HT1080 (cell line): ENCODE measurements at regions not wholly inside any gene's neighbourhood (a gene's known extent, or its start where the extent isn't known, plus 50 kb on each side); places are given as distances from the start of the nearest gene placed in this dataset.
A peak's percentile ranks its signal among the peaks of the same experiment; 100 is the strongest.

Experiments used
- DNase-seq: peaks from one replicate; pipeline ENCODE4 v3.0.0-alpha.2; 2015; ENCODE audit warnings: low read depth

- no peak for DNase-seq
Measured at GRCh38 chr2:139175510-139175909, 395.3 kb upstream of the NXPH2 start.

DNA sequence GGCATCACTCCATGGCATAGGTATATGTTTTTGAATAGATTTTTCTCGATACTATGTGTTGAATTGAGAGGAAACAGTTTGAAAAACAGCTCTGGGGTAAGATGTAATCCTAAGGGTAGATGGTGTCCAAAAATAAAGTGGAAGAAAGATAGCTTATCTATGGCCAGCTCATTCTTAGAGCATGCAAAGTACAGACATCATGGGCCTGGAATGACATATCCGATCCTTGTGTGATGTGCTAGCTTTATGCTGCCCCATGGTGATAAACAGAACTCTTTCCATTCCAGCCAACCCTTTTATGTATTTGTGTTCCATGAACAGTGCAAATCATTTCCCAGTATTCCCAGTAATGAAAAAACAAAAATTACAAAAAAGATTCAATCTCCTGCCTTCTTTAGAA is 390.2 kb upstream of the NXPH2 start:
- no peak for DNase-seq

DNA sequence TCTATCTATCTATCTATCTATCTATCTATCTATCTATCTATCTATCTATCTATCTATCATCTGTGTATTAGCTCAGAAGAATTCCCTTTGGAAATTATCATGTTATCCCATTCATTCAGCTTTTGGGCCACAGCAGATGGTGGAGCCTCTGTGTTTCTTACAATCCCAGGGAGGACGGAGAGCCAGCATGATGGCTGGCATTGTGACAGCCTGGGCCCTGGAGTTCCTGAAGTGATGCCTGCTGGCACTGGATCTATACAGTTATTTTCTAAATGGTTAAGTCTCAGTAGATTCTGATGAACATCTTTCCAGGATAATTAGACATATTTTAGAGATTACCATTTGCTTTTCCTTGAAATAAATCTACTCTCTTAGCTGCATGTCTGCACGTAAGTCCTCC is 385.4 kb upstream of the NXPH2 start:
- no peak for DNase-seq

DNA sequence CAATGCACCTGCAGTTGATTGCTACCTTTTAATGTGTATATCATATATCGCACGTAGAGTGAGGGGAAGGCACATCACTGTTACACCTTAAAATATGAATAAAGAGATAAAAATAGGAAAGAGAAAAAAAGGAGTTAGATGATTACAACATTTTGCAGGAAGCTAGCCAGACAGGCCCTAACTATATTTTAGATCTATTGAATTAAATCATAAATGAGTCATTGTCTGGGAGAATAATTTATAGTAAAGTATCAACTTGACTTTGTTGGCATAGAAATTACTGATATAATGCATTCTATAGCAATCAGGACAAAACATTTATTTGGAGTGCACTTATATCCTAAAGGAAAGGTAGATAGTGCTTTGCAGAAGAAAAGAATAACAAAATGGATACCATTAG is 384.9 kb upstream of the NXPH2 start:
- DNase-seq = no peak

DNA sequence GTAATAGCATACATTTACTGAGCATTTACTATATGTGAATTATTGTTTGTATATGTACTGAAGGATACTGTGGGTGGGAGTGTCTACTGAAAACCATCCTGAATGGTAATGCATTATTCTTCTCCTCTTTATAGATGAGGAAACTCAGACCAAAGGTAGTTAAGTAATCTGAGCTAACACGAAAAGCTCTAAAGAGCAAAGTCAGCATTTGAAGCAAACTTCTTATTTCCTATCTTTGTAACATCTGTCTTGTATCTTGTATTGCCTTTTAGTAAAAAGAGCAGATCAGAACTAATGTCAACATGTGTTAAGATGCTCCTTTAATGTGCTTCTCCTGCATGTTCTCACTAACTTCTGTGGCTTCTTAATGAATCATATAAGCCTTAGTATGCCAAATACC is 382.8 kb upstream of the NXPH2 start:
- DNase-seq = no peak

DNA sequence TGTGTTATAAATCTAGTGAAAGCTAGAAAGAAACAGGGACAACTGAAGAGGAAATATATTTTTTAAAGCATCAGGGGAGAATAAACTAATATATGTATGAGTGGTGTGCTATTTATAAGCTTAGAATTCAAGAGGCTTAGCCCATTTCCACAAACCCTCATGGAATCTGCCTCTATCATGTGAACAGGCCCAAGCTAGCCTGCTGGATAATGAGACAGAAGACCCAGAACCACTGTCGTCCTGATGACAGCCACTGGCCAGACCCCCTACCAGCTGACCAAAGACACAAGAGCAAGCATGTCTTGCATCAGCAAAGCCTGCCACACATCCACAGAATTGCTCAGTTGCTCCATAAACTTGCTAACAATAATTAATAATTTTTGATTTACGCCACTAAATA is 382.3 kb upstream of the NXPH2 start:
- DNase-seq = no peak

DNA sequence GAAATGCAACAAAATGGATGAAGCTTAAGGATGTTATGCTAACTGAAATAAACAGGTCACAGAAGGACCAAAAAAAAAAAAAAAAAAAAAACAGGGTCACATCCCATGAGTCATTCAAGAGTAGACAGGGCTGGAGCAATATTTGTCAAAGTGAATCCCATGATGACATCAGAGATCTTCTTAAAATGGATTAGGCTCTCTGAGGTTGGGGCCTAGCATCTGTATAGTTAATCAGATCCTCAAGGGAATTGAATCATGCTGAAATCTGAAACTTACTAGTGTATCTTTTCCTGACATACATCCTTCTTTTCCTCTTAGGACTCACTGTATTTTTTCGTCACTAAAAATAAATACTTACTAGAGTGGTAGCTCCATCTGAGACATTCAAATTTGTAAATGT is 380.6 kb upstream of the NXPH2 start:
- peak; percentile 76 for DNase-seq

DNA sequence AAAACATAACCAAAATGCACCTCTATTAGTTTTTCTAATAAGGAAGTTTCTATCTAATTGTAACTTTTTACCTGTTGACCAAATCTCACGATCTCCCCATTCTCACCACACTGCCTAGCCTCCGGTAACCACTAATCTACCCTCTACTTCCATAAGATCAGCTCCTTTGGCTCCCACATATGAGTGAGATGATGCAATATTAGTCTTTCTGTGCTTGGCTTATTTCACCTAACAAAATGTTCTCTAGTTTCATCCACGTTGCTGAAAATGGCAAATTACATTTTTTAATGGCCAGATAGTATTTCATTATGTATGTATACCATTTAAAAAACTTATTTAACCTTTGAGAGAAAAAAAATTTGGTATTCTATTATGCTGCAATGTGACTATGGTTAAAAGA is 379.0 kb upstream of the NXPH2 start:
- DNase-seq = no peak

- no peak for DNase-seq
Measured at GRCh38 chr2:139156730-139157129, 376.5 kb upstream of the NXPH2 start.

- DNase-seq = no peak
Measured at GRCh38 chr2:139155991-139156390, 375.8 kb upstream of the NXPH2 start.

GRCh38 chr2:139142252-139142880 is 362.2 kb upstream of the NXPH2 start:
- peak; percentile 8 for DNase-seq

DNA sequence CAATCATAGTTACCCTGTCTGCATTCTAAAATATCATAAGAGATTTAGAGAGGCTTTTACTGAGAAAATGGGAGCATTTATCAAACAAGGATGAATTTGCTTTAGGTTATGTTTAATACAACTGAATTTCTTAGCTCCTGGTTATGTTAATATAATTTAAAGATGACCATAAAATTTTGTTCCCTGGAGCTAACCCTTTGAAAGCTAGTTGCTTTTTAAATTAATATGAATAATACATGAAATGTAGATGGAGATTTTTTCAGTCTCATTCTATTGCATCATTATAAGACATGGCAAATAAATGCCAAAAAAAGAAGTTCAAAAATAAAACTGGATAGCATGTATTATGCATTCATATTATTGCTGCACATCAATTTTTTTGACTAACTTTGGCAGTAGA is 344.1 kb upstream of the NXPH2 start:
- no peak for DNase-seq

DNA sequence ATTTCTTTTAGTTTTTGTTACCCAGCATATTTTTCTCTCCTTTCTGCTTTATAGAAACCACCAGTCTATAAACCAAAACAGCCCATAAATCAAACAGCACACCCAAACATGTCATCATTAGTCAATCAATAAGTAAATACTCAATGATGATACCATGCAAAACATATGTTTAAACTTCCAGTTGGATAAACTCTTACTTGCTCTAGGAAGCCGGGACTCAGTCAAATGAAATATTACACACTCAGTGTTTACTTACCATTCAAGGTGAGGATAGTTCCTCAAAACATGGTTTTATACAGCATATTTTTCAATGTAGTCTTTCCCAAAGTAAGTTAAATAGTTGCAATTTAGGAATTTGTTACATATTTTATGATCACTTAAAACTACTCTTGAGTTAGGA is 343.6 kb upstream of the NXPH2 start:
- DNase-seq = no peak

DNA sequence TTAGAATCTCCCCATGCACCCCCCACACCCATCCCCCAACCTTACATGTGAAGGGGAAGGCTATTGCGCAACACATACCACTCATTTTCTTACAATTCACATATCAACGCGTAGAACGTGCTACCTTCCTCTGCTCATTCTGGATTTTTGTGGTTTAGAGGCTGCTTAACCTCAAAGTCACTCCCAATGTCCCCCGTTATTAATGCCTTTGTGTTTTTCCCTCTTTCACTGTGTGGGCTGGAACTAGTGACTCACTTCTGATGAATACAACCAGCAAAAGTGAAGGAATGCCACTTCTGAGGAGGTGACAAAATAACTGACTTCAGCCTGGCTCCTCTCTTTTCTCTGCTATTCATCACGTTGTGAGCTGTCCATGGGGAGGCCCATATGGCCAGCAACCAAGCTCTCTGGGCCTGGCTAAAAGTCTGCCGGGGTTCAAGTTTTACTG is 342.5 kb upstream of the NXPH2 start:
- peak; percentile 93 for DNase-seq

GRCh38 chr2:139099721-139100120 is 319.5 kb upstream of the NXPH2 start:
- no peak for DNase-seq

DNA sequence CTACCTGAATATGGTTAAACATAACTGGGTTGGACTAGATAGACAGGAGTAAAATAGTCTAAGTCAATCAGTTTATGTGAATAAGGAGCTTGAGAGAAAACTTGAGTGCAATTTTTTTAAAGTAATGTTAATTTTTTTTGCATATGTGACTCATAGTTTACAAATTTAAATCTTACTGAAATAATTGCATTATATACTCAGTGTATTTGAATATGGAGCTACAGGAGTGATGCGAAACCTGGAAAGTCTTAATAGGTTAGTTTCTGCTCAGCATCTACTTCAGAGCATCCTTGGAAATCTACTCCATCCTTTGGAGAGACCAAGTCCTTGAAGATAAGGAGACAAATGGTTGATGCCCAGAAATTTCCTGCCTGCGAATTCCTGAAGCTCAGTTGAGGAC is 318.8 kb upstream of the NXPH2 start:
- no peak for DNase-seq

- DNase-seq = no peak
Measured at GRCh38 chr2:139083121-139083520, 302.9 kb upstream of the NXPH2 start.

- peak; percentile 80 for DNase-seq
Measured at GRCh38 chr2:139080244-139080643, 300.1 kb upstream of the NXPH2 start.

DNA sequence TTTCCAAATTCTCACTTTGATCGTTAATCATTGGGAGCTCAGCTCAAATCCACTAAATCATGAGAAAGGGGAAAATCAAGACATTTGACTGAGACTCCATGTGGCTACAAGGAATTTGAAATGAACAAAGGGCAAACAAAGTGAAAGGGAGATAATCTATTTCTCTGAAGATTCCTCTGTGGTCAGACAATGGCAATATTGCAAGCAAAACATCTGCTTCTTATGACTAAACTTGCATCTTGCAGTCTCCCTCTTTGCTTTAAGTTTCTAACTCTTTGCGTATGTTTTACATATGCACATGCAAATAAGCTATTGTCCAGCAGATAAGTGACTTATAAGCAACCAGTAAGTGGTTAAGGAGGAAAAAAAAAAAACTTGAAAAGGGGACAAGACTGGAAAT is 299.1 kb upstream of the NXPH2 start:
- no peak for DNase-seq

GRCh38 chr2:139078376-139078775 is 298.2 kb upstream of the NXPH2 start:
- no peak for DNase-seq

DNA sequence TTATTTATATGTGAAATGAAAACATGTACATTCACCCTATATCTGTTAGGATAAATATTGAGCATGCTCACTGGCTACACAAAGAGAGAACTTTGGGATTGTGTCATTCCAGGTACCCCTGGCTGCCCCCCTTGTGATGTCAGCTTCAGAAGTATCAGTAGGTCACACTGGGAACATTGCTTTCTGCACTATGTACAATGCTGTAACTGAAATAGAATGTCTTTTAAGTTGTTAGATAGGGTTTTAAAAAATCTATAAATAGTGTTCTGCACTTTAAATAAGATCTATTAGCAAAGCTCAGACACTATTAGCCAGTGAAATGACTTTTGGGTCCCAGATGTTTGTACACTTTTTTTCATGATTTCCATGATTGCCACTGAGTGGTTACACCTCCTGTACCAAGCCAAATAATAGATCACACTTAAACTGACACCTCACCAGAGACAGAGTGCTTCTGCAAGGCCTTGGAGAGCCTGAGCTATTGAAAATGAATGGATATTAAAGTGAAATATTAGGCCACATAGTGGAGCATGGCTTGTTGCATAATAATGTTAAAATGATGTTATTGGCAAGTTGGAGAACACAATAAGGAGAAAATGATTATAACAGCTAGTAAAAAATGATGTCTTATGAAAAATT is 297.0 kb upstream of the NXPH2 start:
- no peak for DNase-seq

GRCh38 chr2:139067874-139068273 is 287.7 kb upstream of the NXPH2 start:
- DNase-seq = no peak

GRCh38 chr2:139067072-139067471 is 286.9 kb upstream of the NXPH2 start:
- no peak for DNase-seq

GRCh38 chr2:139064159-139064558 is 284.0 kb upstream of the NXPH2 start:
- no peak for DNase-seq
